HG02970 (cell line): ENCODE measurements at regions not wholly inside any gene's neighbourhood (a gene's known extent, or its start where the extent isn't known, plus 50 kb on each side); places are given as distances from the start of the nearest gene placed in this dataset.

Experiments
- ATAC-seq: cut with Tn5 transposase; IDR thresholded peaks from one replicate; pipeline ENCODE4 v1.9.1; 2021; ENCODE audit warnings: mild to moderate bottlenecking, moderate library complexity, moderate number of reproducible peaks; ENCODE audit not compliant: unreplicated experiment, low FRiP score

DNA sequence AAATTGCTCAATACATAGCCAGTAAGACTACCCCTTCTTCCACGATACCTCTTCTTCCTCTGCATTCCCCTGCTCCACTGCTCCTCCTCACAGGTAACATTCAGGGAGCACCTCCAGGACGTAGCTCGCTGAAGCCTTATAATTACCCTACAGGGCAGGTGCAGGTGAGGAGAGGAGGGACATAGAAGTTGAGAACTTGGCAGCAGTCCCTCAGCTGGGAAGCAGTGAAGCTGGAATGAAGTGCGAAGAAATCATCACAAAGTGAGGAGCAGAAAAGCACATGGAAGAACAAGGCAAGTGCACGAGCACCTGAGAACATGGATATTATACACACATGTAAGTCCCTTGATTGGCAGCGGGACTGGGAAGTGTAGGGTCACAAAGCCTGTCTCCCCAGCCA is 118.2 kb downstream of the HSD17B3 start:
- ATAC-seq = no peak

DNA sequence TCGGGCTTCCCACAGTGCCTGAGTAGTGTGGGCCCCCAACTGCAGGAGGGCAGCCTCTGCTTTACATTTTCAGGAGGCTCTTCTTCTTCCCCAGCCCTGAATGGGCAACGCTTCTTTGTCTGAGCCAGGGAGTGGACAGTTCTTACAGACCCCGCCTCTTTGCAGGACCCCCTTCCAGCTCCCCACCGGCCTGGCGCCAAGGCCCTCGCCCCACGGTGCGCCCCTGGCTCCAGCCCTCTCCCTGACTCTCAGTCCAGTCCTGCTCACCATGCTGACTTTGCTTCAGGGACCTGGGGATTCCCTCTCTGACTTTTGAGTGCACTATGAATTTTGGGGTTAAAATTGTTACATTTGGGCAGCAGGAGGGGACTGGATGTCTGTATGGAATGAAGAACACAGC is 123.8 kb downstream of the HSD17B3 start:
- no peak for ATAC-seq

DNA sequence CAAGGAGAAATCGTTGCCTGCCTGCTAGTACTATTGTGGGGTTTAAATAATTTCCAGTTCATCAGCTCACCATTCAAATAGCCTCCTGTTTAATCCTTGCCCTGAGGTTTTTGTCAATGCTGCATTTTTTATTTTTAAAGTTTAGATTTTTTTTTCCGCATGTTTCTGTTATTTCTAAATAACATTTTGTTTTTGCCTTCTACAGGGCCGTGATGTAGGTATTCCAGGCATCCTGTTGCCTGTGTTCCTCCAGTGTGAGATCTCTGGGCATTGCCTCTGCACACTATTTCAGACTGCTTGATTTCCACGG is 124.3 kb downstream of the HSD17B3 start:
- ATAC-seq = no peak

DNA sequence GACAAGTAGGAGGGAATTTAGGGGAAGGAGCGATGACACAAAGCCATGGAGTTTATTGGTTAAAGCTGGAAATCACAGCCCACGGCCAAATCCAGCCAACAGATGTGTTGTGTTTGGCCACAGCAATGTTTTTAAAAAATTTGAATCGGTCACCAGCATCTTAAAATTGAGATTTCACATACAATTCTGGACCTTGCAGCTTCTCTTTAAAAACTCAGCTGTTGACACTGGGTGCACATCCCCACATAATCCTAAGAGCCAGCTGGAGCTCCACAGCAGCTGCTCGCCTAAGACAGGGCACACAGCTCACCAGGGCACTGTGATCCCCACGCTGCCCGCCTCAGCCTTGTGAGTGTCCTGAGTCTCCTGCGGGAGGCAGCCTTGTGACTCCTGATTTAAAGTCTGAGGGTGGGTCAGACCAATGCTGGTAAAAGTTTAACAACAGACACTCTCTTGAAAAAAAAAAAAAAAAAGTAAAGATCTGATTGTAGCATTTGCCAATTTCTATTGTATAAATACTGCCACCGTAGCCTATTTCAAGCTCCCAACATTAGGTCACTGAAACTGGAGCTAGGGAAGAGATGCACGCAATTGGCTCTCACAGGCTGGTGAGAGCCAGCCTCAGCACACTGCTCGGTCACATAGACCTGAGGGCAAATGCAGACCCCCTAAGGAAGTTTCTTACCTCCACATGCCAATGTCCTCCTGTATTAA is 124.8 kb downstream of the HSD17B3 start:
- ATAC-seq = no peak

DNA sequence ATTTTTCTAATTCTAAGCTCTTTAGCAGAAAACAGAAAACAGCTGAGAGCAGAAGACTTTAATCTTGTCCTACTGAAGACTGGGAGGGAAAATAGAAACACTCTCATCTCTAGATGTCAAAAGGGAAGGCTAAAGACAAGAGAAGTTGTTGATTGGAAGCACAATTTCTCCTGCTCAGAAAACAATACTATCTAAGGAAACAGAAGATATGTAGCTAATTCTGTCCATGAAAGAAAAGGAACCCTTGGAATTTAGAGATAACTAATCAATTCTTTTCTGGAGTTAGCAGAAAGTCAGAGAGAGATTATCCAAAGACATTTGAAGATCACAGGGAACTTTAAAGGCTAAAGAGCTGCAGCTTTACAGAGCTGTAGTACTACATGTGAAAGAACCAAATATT is 126.2 kb downstream of the HSD17B3 start:
- no peak for ATAC-seq

DNA sequence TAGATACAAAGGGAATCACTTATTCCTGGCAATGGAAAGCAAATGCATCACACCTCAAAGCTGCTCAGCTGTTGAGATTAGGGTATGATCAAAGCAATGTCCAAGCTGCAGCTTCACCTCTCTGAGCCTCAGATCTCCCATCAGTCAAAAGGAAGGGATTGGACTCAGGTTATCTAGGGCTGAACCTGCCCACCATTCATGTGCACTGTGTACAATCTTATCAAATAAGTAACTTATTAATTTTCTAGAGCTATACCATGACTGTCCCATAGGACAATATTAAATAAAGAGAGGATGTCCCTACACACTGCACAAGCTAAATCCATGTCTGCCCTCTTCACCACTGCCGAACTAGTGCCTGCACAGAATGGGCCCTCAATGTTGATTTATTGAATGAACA is 127.0 kb downstream of the HSD17B3 start:
- no peak for ATAC-seq

DNA sequence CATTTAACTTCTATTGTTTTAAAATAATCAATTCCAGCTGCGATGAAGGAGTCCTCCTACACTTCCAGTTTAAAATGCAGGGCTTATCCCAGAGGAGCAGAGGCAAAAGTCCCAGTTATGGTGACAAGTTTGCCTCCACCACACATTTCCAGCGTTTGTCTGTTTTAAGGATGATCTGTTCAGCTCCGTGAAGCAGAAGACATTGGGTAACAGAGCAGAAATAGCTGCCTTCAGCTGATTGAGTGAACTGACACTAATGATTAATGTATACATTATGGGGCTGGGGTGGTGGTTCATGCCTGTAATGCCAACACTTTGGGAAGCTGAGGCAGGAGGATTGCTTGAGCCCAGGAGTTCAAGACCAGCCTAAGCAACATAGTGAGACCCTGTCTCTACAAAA is 127.6 kb downstream of the HSD17B3 start:
- ATAC-seq = no peak

DNA sequence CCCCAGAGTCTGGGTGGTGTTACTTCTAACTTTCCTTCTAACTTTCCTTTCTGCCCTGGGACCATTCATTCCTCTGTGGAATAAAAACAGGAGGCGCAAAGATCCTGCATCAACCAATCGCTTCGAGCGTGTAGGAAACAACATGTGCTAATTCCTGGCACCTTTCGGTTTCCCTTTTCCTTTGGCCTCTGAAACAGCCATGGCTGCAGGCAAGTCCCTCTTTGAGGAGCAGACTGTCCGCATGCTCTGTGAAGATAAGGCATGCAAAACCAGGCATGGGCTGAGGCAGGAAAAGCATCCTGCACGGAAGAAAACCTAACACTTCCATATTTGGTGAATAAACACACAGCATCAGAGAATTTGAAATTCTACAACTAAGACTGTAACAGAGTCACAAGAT is 128.3 kb downstream of the HSD17B3 start:
- ATAC-seq = no peak

DNA sequence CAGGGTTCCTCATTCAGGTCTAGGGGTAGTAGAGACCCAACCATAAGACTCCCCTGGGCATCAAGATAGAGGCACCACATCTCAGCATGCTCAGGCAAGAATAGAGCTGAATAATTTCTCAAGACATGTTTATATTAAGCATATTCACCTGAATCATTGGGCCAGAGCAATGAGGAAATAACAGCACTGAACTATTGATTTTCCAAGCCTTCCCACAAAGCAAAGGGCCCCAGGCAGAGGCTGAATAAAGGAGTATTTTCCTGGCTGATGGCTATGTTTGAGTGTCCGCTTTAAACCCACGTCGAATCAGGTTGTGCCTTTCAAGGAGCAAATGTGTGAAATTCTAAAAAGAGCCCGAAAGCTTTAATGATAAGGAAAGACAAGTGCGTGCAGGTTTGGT is 129.2 kb downstream of the HSD17B3 start:
- no peak for ATAC-seq

DNA sequence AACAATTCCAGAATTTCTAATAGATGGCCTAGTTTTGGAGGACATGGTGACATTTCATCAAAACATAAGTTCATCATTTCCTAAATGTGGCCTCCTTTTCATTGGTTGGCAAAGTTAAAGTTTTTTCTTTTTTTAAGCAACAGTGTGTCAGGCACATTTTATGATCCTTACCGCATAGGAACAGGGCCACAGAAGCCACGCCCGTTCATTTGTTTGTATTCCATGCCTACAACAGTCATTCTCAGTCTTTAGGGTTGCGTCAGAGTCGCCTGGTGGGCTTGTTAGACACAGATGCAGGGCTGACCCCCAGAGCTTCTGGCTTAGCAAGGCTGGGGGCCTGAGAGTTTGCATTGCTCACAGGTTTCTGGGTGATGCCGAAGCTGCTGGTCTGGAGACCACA is 130.2 kb downstream of the HSD17B3 start:
- ATAC-seq = no peak

DNA sequence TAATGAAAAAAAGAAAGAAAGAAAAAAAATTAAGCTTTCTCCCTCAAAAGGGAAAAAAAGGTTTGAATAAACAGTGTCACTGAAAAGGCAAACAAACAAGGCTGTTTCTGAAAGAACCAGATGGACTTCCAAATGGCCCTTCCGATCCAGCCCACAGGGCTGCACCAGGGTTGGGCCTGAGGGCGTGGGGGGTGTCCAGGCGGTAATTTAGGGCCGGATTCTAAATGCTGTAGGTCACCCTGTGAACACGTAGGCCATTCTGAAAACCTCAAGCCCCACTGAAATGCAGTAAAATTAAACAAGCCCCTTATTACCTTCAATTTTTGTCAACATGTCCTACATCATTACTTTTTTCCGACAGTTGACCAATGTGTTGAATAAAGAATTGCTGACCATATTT is 132.1 kb downstream of the HSD17B3 start:
- ATAC-seq = no peak

DNA sequence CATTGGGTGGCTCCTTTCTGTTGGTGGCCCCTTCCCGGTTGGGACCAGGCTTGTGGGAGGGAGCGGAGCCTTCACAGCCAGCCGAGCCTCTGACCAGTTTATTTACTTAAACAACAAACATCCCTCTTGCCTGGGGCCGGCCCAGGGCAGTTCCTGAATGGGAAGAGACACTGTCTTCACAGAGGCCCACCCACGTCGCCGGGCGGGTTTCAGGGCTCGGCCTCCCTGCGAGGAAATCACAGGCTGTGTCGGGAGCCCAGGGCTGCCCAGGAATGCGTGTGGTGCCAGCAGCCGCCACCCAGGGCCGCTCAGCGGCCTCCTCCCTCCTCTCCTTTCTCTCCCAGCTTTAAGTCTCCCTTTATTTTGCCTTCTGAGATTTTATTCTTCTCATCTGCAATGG is 132.5 kb downstream of the HSD17B3 start:
- no peak for ATAC-seq

DNA sequence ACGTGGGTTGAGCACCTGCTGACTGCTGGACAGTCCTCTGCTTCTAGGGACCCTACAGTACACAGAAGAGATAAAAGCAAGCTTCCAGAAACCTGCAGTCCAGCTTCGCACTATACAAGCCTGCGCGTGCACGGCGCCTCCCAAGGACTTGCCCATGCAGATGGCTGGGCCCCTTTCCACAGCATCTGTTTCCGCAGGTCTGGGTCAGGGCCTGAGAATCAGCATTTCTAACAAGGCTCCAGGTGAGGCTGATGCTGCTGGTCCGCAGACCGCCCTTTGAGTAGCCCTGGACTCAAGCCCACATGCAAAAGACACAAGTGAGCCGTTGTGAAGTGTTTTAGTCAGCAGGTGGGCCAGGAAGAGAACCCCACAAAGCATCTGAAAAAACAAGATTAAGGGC is 133.1 kb downstream of the HSD17B3 start:
- no peak for ATAC-seq

DNA sequence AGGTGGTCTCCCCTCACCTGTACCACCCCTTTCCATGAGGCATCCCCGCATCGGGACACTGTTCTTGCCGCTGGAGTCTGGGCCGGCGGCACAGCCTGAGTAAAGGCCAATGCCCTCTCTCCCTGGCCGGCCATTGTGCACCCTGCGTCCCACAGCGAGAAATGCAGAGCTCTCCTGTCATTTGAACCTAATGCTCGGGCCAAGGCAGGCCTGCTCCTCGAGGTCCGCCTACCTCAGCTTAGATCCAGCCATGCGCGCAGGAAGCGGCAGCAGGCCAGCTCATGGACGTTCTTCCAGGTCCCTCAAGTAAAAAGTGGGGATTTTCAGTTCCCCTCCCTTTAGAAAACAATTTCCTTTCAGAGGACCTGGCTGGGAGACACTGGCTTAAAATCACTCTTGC is 135.0 kb downstream of the HSD17B3 start:
- no peak for ATAC-seq

DNA sequence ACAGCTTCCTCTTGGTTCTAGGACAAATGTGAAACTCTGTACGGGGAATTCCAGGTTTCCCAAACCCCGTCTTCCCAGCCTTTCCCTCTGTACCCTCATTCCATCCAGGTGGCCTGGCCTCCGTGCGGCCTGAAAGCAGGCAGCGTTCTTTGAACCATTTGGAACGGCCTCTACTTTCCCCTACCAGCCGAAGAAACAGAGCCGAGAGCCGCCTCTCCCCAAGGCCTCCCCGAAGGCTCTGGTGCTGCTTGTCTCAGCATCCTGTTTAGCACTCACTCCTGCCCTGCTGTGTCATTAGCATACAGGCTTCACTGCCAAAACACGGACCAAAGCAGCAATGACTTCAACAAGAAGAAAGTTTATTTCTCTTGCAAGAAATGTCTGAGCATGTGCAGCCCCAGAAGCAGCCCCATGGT is 137.7 kb downstream of the HSD17B3 start:
- ATAC-seq = no peak

DNA sequence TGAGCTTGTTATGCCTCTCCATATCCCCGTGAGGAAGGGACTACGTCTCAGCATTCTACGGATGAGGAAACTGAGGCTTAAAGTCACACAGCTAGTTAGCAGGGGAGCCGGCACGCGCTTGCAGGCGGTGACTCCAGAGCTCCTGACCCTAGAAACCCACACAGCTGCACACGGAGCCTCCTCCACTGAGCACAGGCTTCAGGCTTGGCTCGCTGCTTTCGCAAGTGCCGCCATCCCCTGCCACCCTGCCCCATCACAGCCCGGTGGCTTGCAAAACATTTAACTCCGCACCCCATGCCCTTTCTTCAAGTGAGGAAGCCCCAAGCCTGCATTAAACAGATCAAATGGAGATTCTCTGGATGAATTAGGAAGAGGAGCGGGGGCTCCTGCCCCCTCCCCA is 138.3 kb downstream of the HSD17B3 start:
- ATAC-seq = no peak

DNA sequence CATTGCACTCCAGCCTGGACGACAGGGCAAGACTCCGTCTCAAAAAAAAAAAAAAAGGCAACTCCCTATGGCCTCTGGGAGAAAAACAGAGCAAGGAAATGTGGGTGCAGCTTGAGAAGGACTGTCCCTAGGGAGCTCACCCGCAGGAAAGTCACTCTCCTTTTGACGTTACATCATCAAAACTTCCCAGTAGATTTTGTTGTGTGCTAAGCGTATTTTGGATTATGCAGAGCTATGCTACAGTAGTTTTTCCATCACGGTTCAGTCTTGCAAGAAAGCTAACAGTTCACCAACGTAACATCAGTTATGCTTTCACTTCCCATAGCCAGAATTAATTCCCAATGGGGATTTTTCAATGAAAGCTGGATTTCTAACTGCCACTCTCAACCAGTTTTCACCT is 138.8 kb downstream of the HSD17B3 start:
- no peak for ATAC-seq

DNA sequence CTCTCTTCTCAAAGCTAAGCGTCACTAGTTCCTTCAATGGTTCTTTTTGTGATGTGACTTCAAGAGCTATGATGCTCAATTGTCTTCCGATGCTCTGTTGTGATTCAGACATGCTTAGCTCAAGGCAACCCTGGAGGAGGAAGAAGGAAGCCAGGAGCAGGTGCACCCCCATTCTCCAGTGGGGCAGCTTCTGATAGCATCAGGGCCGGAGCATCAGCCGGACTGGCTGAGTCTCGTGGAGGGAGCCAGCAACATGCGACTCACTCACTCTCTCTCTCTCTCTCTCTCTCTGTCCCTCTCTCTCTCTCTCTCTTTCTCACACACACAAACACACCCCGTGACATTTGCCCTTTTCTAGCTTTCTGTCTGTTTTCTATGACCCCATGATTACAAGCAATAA is 140.2 kb downstream of the HSD17B3 start:
- ATAC-seq = no peak

DNA sequence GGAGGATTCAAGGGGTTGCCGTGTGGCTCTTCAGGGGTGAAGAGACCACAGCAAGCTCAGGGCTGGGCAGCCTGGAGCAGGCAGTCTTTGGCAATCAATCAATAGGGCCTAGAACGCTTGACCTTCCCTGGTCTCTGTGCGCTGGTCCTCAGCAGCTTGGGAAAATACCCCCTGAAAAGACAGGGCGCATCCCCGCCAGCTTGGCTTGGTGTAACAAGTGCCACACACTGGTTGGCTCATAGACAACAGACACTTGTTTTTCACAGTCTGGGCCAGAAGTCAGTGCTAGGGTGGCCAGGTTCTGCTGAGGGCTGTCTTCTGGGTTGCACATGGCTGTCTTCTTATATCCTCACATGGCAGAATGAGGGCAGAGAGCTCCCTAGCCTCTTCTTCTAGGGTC is 141.1 kb downstream of the HSD17B3 start:
- ATAC-seq = no peak

DNA sequence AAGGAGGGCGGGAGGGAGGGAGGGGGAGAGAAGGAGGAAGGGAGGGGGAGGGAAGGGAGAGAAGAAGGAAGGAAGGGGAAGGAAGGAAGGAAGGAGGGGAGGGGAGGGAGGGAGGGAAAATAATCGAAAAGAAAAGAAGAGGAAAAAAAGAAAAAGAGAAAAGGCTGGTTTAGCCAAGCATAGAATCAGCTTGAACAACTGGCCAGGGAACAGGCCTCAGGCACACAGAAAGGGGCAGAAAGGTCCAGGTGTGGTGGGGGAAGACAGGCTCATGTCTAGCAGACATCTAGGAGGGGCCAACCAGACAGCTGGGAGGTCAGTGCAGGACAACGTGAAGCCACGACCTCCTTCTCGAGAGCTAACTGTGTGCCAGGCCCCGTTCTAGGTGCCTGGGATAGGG is 141.8 kb downstream of the HSD17B3 start:
- ATAC-seq = no peak

DNA sequence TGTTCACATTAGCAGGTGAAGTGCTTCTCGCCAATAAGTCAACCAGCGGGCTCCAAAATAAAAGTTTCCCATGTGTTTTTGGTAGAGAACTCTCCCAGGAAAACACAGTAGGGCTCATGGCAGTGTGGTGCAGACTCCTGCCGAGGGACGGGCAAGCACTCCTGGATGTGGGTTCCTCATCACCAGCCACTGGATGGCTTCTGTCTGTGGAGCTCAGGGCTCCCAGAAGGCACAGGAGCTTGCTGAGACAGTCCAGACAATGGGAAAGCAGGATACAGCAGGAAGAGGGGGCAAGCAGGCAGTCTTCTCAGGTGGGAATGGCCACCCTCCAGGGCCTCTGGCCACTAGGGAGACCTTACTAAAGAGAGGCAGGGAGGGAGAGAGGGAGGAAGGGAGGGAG is 142.4 kb downstream of the HSD17B3 start:
- ATAC-seq = no peak

DNA sequence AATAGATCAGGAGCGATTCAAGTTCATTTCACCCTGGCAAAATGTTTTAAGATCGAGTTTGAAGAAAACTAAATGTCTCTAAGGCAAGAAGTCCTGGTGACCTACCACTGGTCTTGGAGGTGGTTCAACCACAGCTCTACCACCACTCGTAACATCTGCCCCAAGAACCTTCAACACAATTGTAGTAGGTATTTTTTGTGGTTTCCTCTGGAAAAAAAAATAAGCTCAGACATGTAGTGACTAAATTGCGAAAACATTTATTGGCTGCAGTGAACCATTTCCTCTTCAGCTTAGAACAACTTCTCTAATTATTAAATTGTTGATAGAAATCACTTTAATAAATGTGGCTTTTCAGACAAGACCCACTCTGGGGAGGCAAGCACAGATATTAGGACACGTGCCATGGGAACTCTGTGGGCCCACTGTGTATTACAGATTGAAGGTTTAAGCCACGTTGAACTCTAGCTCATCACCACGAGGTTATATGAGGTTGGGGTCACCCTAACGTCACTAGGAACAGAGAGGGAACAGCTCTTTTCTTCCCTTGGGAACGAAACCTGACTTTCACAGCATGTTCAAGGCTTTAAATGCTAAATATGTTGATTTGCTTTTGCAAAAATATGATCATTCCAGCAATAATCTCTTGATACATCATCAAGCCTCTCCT is 142.9 kb downstream of the HSD17B3 start:
- no peak for ATAC-seq

DNA sequence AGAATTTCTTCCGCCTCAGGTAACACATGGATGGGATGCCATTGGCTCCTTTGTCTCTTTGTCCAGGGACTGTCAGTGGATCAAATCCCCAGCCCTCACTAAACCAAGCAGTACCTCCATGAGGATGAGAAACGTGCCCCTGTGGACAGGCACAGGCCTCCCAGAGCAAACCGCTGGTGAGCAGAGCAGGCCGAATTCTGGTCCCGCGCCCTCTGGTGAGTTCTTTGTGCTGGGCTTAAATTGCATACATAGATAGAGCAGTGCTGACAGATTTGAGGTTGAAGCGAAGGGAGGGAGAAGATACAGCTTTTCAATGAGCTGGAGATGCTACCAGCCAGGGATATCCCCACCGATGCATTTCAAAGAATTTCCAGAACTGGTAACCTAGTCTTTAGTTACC is 143.8 kb downstream of the HSD17B3 start:
- ATAC-seq = no peak
